GM23338 (cell line): ENCODE measurements at regions not wholly inside any gene's neighbourhood (a gene's known extent, or its start where the extent isn't known, plus 50 kb on each side); places are given as distances from the start of the nearest gene placed in this dataset.

Experiments
- ATAC-seq: fragments of 200-7000 bp; cut with Tn5 transposase; 3 replicates; pipeline ENCODE4 v1.9.1; 2020
- DNase-seq: peaks from one replicate; pipeline ENCODE4 v3.0.0-alpha.2; 2015; ENCODE audit warnings: low spot score
- H2AFZ ChIP-seq: fragments of 200-600 bp; sonication (generic); 2 replicates; pipeline ENCODE4 v1.8.0; 2016; ENCODE audit warnings: antibody characterized with exemption, mild to moderate bottlenecking, moderate library complexity
- H3F3A ChIP-seq: fragments of 200-600 bp; sonication (generic); replicated peaks from 2 replicates; pipeline ENCODE4 v1.8.0; 2017; ENCODE audit warnings: antibody characterized with exemption, mixed run types, low read depth
- H3K27ac ChIP-seq: fragments of 200-600 bp; sonication (generic); 2 replicates; pipeline ENCODE4 v1.6.1; 2016; ENCODE audit warnings: low read depth
- H3K27me3 ChIP-seq: fragments of 200-600 bp; sonication (generic); 2 replicates; pipeline ENCODE4 v1.8.0; 2016; ENCODE audit warnings: mild to moderate bottlenecking, mixed run types, moderate library complexity; ENCODE audit not compliant: insufficient read depth
- H3K36me3 ChIP-seq: fragments of 200-600 bp; sonication (generic); 2 replicates; pipeline ENCODE4 v1.8.0; 2016; ENCODE audit warnings: mild to moderate bottlenecking; ENCODE audit not compliant: insufficient read depth
- H3K4me1 ChIP-seq: fragments of 200-600 bp; sonication (generic); 2 replicates; pipeline ENCODE4 v1.8.0; 2016; ENCODE audit warnings: mild to moderate bottlenecking, moderate library complexity; ENCODE audit not compliant: insufficient read depth
- H3K4me2 ChIP-seq: fragments of 200-600 bp; sonication (generic); 2 replicates; pipeline ENCODE4 v1.7.1; 2017; ENCODE audit warnings: mixed run types
- H3K4me3 ChIP-seq: fragments of 200-600 bp; sonication (generic); 2 replicates; pipeline ENCODE4 v1.6.1; 2016; ENCODE audit warnings: mixed run types
- H3K79me2 ChIP-seq: fragments of 200-600 bp; sonication (generic); replicated peaks from 2 replicates; pipeline ENCODE4 v1.8.0; 2017; ENCODE audit warnings: mild to moderate bottlenecking; ENCODE audit not compliant: insufficient read depth
- H3K9me2 ChIP-seq: fragments of 200-600 bp; sonication (generic); 2 replicates; pipeline ENCODE4 v1.8.0; 2017; ENCODE audit not compliant: insufficient read depth
- H4K20me1 ChIP-seq: fragments of 200-600 bp; sonication (generic); replicated peaks from 2 replicates; pipeline ENCODE4 v1.8.0; 2017; ENCODE audit warnings: mild to moderate bottlenecking; ENCODE audit not compliant: insufficient read depth
- H3K27ac Mint-ChIP-seq: 2 replicates; pipeline ENCODE4 v1.8.0; 2020; ENCODE audit warnings: inconsistent platforms, mild to moderate bottlenecking, moderate library complexity, mixed read lengths
- H3K27me3 Mint-ChIP-seq: 3 replicates; pipeline ENCODE4 v1.8.0; 2022; ENCODE audit warnings: low read depth, mild to moderate bottlenecking, moderate library complexity, mixed read lengths, inconsistent platforms; ENCODE audit not compliant: insufficient read depth, poor library complexity
- H3K36me3 Mint-ChIP-seq: 3 replicates; pipeline ENCODE4 v1.8.0; 2021; ENCODE audit warnings: low read depth, mild to moderate bottlenecking, inconsistent platforms, moderate library complexity, mixed read lengths
- H3K4me1 Mint-ChIP-seq: 3 replicates; pipeline ENCODE4 v1.8.0; 2020; ENCODE audit warnings: mild to moderate bottlenecking, inconsistent platforms, mixed read lengths
- H3K4me3 Mint-ChIP-seq: 3 replicates; pipeline ENCODE4 v1.8.0; 2021; ENCODE audit warnings: moderate library complexity, mild to moderate bottlenecking, inconsistent platforms, mixed read lengths
- H3K9me3 Mint-ChIP-seq: 3 replicates; pipeline ENCODE4 v1.8.0; 2020; ENCODE audit warnings: moderate library complexity, mild to moderate bottlenecking, inconsistent platforms, mixed read lengths
- CREB1 ChIP-seq: fragments of 250-450 bp; sonication (Bioruptor Pico); IDR thresholded peaks from 2 replicates; pipeline ENCODE4 v1.5.0; 2020; ENCODE audit warnings: low read depth, mild to moderate bottlenecking, moderate library complexity
- CTCF ChIP-seq, 2 experiments: fragments of 200-600 bp in 1 of 2; sonication (generic) in 1 of 2; conservative IDR thresholded peaks; 2 replicates each; pipeline versions ENCODE4 v1.5.1 to v1.6.1; 2016 to 2017; ENCODE audit warnings: antibody characterized with exemption in 2 of 2, low read depth in 2 of 2, mild to moderate bottlenecking in 2 of 2, moderate library complexity in 1 of 2
- ETS1 ChIP-seq: IDR thresholded peaks from 2 replicates; pipeline ENCODE4 v1.6.1; 2016; ENCODE audit warnings: antibody characterized with exemption
- EZH2 ChIP-seq: fragments of 200-600 bp; sonication (generic); IDR thresholded peaks from one replicate; pipeline ENCODE4 v1.8.0; 2017; ENCODE audit warnings: antibody characterized with exemption, mild to moderate bottlenecking, low read depth; ENCODE audit not compliant: unreplicated experiment
- EZH2phosphoT487 ChIP-seq: fragments of 200-600 bp; sonication (generic); IDR thresholded peaks from one replicate; pipeline ENCODE4 v1.8.1; 2018; ENCODE audit warnings: antibody characterized with exemption; ENCODE audit not compliant: unreplicated experiment
- JUNB ChIP-seq: IDR thresholded peaks from one replicate; pipeline ENCODE4 v1.6.1; 2016; ENCODE audit warnings: antibody characterized with exemption; ENCODE audit not compliant: unreplicated experiment
- NANOG ChIP-seq: IDR thresholded peaks from 2 replicates; pipeline ENCODE4 v1.6.1; 2016; ENCODE audit warnings: antibody characterized with exemption, borderline replicate concordance
- POLR2AphosphoS5 ChIP-seq: IDR thresholded peaks from 2 replicates; pipeline ENCODE4 v1.6.1; 2016; ENCODE audit warnings: antibody characterized with exemption, low read depth
- STAT1 ChIP-seq: IDR thresholded peaks from one replicate; pipeline ENCODE4 v1.6.1; 2016; ENCODE audit warnings: antibody characterized with exemption; ENCODE audit not compliant: unreplicated experiment
- ZNF114 ChIP-seq: fragments of 250-450 bp; sonication (Bioruptor Pico); IDR thresholded peaks from 2 replicates; pipeline ENCODE4 v1.5.0; 2020; ENCODE audit warnings: mild to moderate bottlenecking, moderate library complexity
- ZNF331 ChIP-seq: fragments of 250-450 bp; sonication (Bioruptor Pico); IDR thresholded peaks from 2 replicates; pipeline ENCODE4 v1.5.0; 2020; ENCODE audit warnings: low read depth, mild to moderate bottlenecking, moderate library complexity
- ZNF462 ChIP-seq: fragments of 250-450 bp; sonication (Bioruptor Pico); IDR thresholded peaks from 2 replicates; pipeline ENCODE4 v1.5.0; 2020; ENCODE audit warnings: mild to moderate bottlenecking, moderate library complexity
- TF ChIP-seq, protein P1 (sequence below): IDR thresholded peaks from one replicate; pipeline ENCODE4 v1.6.1; 2018; ENCODE audit warnings: antibody characterized with exemption; ENCODE audit not compliant: unreplicated experiment

DNA sequence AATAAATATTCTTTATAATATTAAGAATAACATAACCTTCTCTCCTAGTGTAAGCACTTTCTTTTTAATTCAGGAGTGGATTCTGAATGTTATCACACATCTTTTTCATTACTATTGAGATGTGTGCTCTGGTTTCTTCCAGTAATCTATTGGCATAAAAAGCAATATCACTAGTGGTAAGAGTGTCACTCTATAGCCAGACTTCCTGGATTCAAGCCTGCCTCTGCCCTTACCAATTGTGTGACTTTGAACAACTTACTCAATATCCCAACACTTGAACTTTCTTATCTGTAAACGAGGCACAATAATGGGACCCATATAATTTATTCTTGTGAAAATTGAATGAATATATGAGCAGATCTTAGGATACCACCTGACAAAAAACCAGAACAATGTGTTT lies 71.0 kb downstream of the SEM1 start:
- Histone ChIP-seq H3F3A (no peaks in the 10 kb centered on the region), H3K27me3 (no peaks in the 10 kb centered on the region), H3K4me1 (no peaks in the 10 kb centered on the region), H3K4me3 (no peak overlapping the region), H3K4me2 (no peak overlapping the region), H3K79me2 (no peaks in the 10 kb centered on the region), H3K9me2 (no peaks in the 10 kb centered on the region), H4K20me1 (no peaks in the 10 kb centered on the region), H2AFZ (no peak overlapping the region), H3K36me3 (no peaks in the 10 kb centered on the region), H3K27ac (no peak overlapping the region)
- Mint-ChIP-seq H3K36me3 (no peaks in the 10 kb centered on the region), H3K27me3 (peaks cover 2% of the 10 kb centered on the region), H3K4me3 (no peak overlapping the region), H3K9me3 (no peaks in the 10 kb centered on the region), H3K27ac (no peak overlapping the region), H3K4me1 (peaks cover 4% of the 10 kb centered on the region; the same call in 2 of the 3 replicates)
- no peak for ATAC-seq
- TF ChIP-seq EZH2 (no peak), EZH2phosphoT487 (no peak), JUNB (no peak), ZNF114 (no peak), STAT1 (no peak), ZNF331 (CRISPR knock-in tag) (no peak), ETS1 (no peak), ZNF462 (no peak), POLR2AphosphoS5 (no peak), CTCF (conservative IDR thresholded peaks at IDR 0.05; ENCODE audit: low read depth in 2 of 2) (no peak), CREB1 (no peak), NANOG (no peak)
- TF ChIP-seq, protein P1, sequence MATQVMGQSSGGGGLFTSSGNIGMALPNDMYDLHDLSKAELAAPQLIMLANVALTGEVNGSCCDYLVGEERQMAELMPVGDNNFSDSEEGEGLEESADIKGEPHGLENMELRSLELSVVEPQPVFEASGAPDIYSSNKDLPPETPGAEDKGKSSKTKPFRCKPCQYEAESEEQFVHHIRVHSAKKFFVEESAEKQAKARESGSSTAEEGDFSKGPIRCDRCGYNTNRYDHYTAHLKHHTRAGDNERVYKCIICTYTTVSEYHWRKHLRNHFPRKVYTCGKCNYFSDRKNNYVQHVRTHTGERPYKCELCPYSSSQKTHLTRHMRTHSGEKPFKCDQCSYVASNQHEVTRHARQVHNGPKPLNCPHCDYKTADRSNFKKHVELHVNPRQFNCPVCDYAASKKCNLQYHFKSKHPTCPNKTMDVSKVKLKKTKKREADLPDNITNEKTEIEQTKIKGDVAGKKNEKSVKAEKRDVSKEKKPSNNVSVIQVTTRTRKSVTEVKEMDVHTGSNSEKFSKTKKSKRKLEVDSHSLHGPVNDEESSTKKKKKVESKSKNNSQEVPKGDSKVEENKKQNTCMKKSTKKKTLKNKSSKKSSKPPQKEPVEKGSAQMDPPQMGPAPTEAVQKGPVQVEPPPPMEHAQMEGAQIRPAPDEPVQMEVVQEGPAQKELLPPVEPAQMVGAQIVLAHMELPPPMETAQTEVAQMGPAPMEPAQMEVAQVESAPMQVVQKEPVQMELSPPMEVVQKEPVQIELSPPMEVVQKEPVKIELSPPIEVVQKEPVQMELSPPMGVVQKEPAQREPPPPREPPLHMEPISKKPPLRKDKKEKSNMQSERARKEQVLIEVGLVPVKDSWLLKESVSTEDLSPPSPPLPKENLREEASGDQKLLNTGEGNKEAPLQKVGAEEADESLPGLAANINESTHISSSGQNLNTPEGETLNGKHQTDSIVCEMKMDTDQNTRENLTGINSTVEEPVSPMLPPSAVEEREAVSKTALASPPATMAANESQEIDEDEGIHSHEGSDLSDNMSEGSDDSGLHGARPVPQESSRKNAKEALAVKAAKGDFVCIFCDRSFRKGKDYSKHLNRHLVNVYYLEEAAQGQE = no peak
- DNase-seq = no peak
